ENCODE measurements at regions not wholly inside any gene's neighbourhood (a gene's known extent, or its start where the extent isn't known, plus 50 kb on each side); places are given as distances from the start of the nearest gene placed in this dataset.

DNA sequence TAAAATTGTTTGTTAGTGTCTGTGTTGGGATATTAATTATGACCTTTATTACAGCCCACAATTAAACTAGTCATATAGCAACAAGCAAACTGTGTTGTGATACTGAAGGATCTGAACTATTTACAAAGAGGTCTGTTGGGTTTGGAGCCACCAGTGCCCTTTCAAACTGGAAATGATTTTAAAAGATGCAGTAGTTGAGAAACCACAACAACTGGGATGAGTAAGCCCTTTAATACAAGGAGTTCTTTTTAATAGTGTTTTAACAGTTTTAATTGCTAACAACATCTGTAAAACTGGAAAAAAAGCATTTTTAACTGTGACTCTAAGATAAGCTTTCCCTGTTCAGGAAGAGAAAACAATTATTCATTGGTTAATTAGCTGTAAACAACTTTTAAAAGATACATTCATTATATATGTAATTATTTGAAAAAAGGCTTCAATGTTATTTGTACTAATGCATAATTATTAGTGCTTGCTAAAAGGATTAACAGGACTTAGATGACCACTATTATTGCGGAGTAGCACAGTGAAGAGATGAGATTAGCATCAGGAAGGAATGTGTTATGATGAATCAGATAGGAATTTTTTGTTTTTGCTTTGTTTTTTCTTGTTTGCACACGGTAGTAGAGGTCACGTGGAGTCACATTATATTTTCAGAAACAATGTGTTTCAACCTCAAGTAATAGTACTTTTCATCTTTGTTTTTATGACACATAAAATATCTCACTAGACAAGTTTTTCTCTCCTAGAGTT, 392.7 kb upstream of the FANCL start:
- CTCF ChIA-PET, result no interaction called here
- ATAC-seq (no peak), DNase-seq (no peak)
- Mint-ChIP-seq H3K36me3 (ENCODE audit: low read depth) (no peaks in the 10 kb centered on the region), H3K4me1 (ENCODE audit: low read depth) (no peaks in the 10 kb centered on the region), H3K27me3 (ENCODE audit: low read depth) (no peaks in the 10 kb centered on the region), H3K27ac (no peak overlapping the region), H3K4me3 (no peak overlapping the region), H3K9me3 (ENCODE audit: insufficient read depth) (no peaks in the 10 kb centered on the region)
- POLR2A ChIA-PET, result no interaction called here

DNA sequence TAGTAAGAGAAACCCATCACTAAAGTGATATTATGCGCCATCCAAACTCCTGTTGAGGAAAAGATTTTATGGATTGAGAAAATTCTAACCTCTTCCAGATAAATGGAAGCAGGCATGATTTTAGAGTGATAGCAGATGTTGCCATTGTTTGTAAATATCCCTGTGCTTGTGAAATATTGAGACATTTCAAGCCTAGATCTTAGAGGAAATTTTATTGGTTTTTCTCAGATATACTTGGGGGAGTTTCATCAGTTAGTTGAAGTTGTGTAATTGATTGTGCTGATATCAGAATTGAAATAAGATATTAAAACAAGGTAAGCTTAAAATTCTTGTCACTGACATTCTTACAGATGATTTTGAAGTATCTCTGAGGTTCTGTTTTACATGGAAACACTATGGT, 390.9 kb upstream of the FANCL start:
- Mint-ChIP-seq H3K4me3 (no peak overlapping the region), H3K9me3 (ENCODE audit: insufficient read depth) (no peaks in the 10 kb centered on the region), H3K4me1 (ENCODE audit: low read depth) (no peaks in the 10 kb centered on the region), H3K27me3 (ENCODE audit: low read depth) (no peaks in the 10 kb centered on the region), H3K27ac (no peak overlapping the region), H3K36me3 (ENCODE audit: low read depth) (no peaks in the 10 kb centered on the region)
- ChIA-PET CTCF (no interaction called here), POLR2A (no interaction called here)
- DNase-seq (no peak), ATAC-seq (no peak)

DNA sequence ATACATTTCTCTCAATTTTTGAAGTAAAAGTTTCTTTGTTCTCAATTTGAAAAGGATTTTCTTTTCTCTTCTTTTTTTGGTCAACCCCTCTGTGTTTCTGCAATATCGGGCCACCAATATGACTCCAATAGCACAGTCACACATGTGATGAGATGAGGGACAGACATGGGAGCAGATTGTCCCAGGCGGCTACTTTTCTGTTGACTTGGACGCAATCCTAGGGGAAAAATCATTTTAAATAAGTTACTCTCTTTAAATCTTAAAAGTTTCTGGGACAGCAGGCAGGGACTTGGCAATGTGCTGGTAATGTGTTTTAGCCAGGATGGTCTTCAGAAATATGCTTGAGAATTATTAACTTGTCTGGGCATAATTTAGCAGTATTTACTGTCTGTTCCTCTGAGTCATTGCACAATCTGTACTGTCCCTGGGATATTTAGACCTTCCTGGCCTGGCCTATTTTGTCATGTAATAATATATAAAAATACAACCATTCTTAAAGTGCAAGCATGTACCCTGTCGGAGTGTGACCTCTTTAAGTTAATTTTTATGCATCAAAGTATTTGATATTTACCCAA, 388.5 kb upstream of the FANCL start:
- ChIA-PET CTCF (no interaction called here), POLR2A (no interaction called here)
- DNase-seq, result no peak
- no peak overlapping the region for H3K4me3 Mint-ChIP-seq
- H3K4me1 Mint-ChIP-seq (ENCODE audit: low read depth), result no peaks in the 10 kb centered on the region
- no peak overlapping the region for H3K27ac Mint-ChIP-seq
- no peaks in the 10 kb centered on the region for H3K27me3 Mint-ChIP-seq (ENCODE audit: low read depth)
- H3K36me3 Mint-ChIP-seq (ENCODE audit: low read depth), result no peaks in the 10 kb centered on the region
- H3K9me3 Mint-ChIP-seq (ENCODE audit: insufficient read depth), result no peaks in the 10 kb centered on the region
- no peak for ATAC-seq

DNA sequence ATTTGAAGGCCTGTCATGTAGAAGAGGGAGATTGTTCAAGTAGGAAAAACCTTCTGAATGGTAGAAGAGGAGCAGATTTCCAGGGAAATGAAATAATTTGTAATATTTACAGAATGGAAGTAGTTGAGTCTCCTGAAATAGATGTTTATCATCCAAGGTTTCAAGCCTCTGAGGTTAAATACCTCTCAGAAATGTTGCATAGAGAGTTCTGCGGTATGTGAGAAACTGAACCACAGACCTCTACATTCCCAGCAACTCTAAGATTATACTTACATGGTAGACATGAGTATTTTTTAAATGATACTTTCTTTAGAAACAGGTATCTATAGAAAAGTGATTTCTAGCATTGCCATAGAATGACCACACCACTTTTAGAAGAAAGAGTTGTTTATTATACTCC, 379.8 kb upstream of the FANCL start:
- POLR2A ChIA-PET, result no interaction called here
- CTCF ChIA-PET, result no interaction called here
- Mint-ChIP-seq H3K36me3 (ENCODE audit: low read depth) (no peaks in the 10 kb centered on the region), H3K4me3 (no peak overlapping the region), H3K4me1 (ENCODE audit: low read depth) (no peaks in the 10 kb centered on the region), H3K27me3 (ENCODE audit: low read depth) (no peaks in the 10 kb centered on the region), H3K9me3 (ENCODE audit: insufficient read depth) (no peaks in the 10 kb centered on the region), H3K27ac (no peak overlapping the region)
- ATAC-seq (no peak), DNase-seq (no peak)

DNA sequence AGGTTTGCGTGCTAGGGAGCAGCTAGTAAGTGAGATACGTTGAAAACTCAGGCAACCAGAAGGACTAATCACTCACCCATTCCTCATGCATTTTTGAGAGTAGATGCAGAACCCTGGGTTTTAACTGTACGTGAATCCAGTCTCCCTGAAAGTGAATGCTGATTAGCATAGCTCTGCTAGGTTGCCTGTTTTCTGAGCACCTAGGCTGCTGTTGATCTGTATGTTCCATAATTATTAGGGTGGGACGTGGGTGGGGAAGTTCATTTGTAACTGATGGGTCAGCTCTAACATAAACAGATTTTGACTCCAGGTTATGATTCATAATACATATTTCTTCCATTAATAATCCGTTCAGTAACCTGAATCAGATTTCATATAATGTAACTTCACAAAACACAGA, 379.0 kb upstream of the FANCL start:
- ATAC-seq (no peak), DNase-seq (no peak)
- ChIA-PET CTCF (no interaction called here), POLR2A (no interaction called here)
- H3K27ac Mint-ChIP-seq, result no peak overlapping the region
- no peaks in the 10 kb centered on the region for H3K36me3 Mint-ChIP-seq (ENCODE audit: low read depth)
- no peaks in the 10 kb centered on the region for H3K4me1 Mint-ChIP-seq (ENCODE audit: low read depth)
- H3K9me3 Mint-ChIP-seq (ENCODE audit: insufficient read depth), result no peaks in the 10 kb centered on the region
- H3K27me3 Mint-ChIP-seq (ENCODE audit: low read depth), result no peaks in the 10 kb centered on the region
- no peak overlapping the region for H3K4me3 Mint-ChIP-seq

DNA sequence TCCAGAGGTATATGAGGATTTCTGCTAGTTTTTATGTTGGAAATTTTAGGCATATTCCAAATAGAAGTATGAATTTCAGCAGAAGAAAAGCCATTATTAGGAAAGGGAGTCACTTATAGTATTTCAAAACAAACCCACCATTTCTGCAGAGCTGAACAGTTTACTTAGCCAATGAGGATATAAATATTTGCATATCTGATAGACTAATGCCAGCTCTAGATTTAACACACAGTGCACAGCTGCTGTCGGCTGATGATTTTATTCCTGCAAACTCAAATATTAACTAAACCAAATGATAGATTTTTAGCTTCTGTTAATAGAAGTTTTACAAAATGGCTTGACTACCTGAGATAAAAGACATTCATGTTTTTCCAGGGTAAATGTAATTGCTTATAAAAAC, 375.8 kb upstream of the FANCL start:
- no peak for ATAC-seq
- DNase-seq, result no peak
- POLR2A ChIA-PET, result no interaction called here
- Mint-ChIP-seq H3K4me1 (ENCODE audit: low read depth) (no peaks in the 10 kb centered on the region), H3K27ac (no peak overlapping the region), H3K4me3 (no peak overlapping the region), H3K36me3 (ENCODE audit: low read depth) (no peaks in the 10 kb centered on the region), H3K27me3 (ENCODE audit: low read depth) (no peaks in the 10 kb centered on the region), H3K9me3 (ENCODE audit: insufficient read depth) (no peaks in the 10 kb centered on the region)
- CTCF ChIA-PET, result no interaction called here

DNA sequence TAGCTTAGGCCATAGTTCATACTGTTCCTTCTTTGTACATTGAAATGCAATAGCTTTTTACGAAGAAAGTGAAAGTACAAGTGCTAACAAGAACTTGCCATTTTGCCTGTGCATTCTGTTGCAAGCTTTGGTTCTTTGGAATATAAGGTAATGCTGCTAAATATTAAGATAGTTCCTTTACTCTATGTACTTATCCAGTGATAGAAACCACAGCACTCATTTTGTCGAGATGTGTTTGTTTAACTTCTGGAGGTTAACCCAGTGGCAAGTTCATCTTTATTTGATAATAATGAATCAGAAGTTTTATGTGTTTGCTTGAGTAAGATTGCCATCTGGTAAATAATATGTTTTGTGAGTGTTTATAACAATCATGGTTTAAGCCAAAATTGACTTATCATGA, 373.1 kb upstream of the FANCL start:
- H3K4me1 Mint-ChIP-seq (ENCODE audit: low read depth), result no peaks in the 10 kb centered on the region
- ATAC-seq (no peak), DNase-seq (no peak)
- no peak overlapping the region for H3K4me3 Mint-ChIP-seq
- no peak overlapping the region for H3K27ac Mint-ChIP-seq
- POLR2A ChIA-PET, result no interaction called here
- no peaks in the 10 kb centered on the region for H3K9me3 Mint-ChIP-seq (ENCODE audit: insufficient read depth)
- CTCF ChIA-PET, result no interaction called here
- no peaks in the 10 kb centered on the region for H3K36me3 Mint-ChIP-seq (ENCODE audit: low read depth)
- H3K27me3 Mint-ChIP-seq (ENCODE audit: low read depth), result no peaks in the 10 kb centered on the region

DNA sequence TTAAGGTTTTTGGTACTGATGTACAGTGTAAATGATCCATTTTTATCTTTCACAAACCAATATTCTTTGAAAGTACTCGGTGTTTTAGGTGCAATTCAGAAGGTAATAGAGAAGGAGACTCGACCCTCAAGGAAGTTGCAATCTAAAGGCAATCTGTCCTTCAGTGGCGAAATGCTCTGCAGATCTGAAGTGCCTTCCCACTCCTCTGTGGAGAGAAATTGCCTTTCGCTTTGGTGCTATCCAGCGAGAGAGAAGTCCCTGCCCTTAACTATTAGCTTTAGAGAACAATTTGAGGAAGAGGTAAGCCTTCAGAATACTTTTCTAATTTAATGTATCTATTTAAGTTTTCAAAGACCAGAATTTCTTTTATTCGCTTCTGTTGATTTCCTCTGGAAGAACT, 371.8 kb upstream of the FANCL start:
- CTCF ChIA-PET, result no interaction called here
- ATAC-seq (no peak), DNase-seq (no peak)
- no peaks in the 10 kb centered on the region for H3K9me3 Mint-ChIP-seq (ENCODE audit: insufficient read depth)
- H3K4me1 Mint-ChIP-seq (ENCODE audit: low read depth), result no peaks in the 10 kb centered on the region
- H3K36me3 Mint-ChIP-seq (ENCODE audit: low read depth), result no peaks in the 10 kb centered on the region
- H3K27me3 Mint-ChIP-seq (ENCODE audit: low read depth), result no peaks in the 10 kb centered on the region
- POLR2A ChIA-PET, result no interaction called here
- H3K27ac Mint-ChIP-seq, result no peak overlapping the region
- no peak overlapping the region for H3K4me3 Mint-ChIP-seq

DNA sequence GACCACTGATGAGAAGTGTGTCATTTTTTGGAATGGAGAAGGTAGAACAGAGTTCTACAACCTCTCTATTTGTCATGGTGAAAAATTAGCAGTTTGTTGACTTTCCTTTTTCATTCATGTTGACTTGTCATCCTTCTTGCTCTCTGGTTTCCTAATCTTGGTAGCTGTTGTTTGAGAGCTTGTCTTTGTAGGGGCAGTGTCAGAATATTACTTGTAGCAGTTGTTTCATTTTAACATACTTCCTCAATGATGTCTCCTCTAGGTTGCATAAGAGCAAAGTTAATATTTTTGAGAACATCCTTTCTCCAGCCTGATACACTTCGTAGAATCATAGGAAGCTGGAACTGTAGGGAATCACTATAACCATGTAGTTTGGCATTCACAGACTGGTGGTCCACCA, 368.2 kb upstream of the FANCL start:
- Mint-ChIP-seq H3K9me3 (ENCODE audit: insufficient read depth) (no peaks in the 10 kb centered on the region), H3K27me3 (ENCODE audit: low read depth) (peaks cover 2% of the 10 kb centered on the region), H3K4me3 (no peak overlapping the region), H3K36me3 (ENCODE audit: low read depth) (no peaks in the 10 kb centered on the region), H3K27ac (no peak overlapping the region), H3K4me1 (ENCODE audit: low read depth) (no peaks in the 10 kb centered on the region)
- DNase-seq, result no peak
- no peak for ATAC-seq
- ChIA-PET CTCF (no interaction called here), POLR2A (no interaction called here)

DNA sequence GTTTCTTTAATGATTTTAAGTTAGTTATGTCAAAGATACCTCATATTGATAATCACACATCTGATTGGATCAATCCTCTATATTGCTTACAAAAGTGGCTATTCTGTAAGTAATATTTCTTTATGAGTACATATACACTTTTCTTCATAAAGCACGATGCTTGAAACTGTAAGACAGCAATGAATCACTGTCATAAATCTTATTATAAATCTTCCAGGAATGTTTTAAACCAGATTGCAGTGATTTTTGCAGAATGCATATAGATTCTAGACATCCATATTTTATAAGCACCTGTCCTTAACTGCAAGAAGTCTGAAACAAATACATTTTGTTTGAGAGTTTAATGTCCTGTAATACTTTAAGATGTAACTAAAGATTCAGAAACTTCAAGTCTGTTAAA, 367.0 kb upstream of the FANCL start:
- ChIA-PET POLR2A (no interaction called here), CTCF (no interaction called here)
- H3K4me3 Mint-ChIP-seq, result no peak overlapping the region
- ATAC-seq (no peak), DNase-seq (no peak)
- no peaks in the 10 kb centered on the region for H3K4me1 Mint-ChIP-seq (ENCODE audit: low read depth)
- no peaks in the 10 kb centered on the region for H3K36me3 Mint-ChIP-seq (ENCODE audit: low read depth)
- H3K27me3 Mint-ChIP-seq (ENCODE audit: low read depth), result peaks cover 2% of the 10 kb centered on the region
- H3K27ac Mint-ChIP-seq, result no peak overlapping the region
- H3K9me3 Mint-ChIP-seq (ENCODE audit: insufficient read depth), result no peaks in the 10 kb centered on the region

DNA sequence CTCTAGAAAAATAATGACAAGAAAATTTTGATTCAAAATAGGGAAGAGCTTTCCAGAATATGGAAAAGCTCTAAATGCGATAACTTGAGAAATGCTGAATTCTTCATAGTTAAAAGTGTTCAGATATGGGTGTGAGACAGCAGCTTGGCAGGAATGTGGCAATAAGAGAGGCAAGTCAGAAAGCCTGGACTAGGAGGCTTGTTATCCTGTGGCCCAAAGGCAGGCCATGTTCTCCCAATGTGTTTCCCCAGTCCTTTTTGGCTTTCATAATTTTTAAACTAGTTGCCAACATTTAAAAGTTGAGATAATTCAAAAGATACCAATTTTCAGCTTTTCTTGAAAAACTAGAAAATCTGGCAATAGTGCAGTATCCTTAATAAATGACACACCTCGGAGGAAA, 366.3 kb upstream of the FANCL start:
- Mint-ChIP-seq H3K4me1 (ENCODE audit: low read depth) (no peaks in the 10 kb centered on the region), H3K36me3 (ENCODE audit: low read depth) (no peaks in the 10 kb centered on the region), H3K9me3 (ENCODE audit: insufficient read depth) (no peaks in the 10 kb centered on the region), H3K4me3 (no peak overlapping the region), H3K27me3 (ENCODE audit: low read depth) (peaks cover 2% of the 10 kb centered on the region), H3K27ac (no peak overlapping the region)
- ATAC-seq, result no peak
- no peak for DNase-seq
- ChIA-PET POLR2A (no interaction called here), CTCF (no interaction called here)

DNA sequence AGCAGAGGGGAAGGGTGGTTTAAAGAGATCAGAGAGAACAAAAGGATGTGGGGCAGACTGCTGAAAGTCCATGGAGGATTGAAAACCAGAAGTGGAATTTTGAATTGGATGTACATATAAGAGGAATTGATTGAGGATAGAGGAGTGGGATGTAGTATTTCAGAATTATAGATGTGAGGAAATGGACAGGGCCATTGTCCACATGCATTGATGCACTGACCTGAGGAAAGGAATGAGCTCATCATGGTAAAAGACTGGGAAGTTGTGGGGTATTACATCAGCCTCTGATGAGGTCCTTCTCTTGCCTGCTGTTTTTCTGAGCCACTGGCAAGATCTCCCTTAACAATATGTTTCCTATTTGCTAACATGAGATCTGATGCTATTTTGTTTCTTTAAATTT, 365.7 kb upstream of the FANCL start:
- ChIA-PET POLR2A (no interaction called here), CTCF (no interaction called here)
- DNase-seq (no peak), ATAC-seq (no peak)
- Mint-ChIP-seq H3K27ac (no peak overlapping the region), H3K36me3 (ENCODE audit: low read depth) (no peaks in the 10 kb centered on the region), H3K4me3 (no peak overlapping the region), H3K4me1 (ENCODE audit: low read depth) (no peaks in the 10 kb centered on the region), H3K27me3 (ENCODE audit: low read depth) (peaks cover 2% of the 10 kb centered on the region), H3K9me3 (ENCODE audit: insufficient read depth) (no peaks in the 10 kb centered on the region)

DNA sequence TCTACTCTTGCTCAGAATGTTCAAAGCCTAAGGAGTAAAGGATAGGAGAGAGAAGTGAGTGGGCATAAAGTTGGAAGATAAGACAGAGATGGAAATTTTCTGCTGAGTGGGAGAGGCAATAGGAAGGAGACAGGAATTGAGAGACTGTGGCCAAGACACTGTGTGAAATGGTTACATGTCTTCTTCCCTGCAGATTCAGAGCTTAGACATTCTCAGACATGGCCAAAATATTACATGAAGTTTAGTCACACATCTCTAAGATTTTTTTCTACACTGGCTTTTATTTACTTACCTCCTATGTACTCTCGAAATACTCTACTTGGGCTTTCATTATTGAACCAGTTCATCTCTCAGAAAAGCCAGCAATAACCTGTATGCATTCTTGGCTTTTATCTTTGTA, 363.0 kb upstream of the FANCL start:
- Mint-ChIP-seq H3K9me3 (ENCODE audit: insufficient read depth) (no peaks in the 10 kb centered on the region), H3K27ac (no peak overlapping the region), H3K36me3 (ENCODE audit: low read depth) (no peaks in the 10 kb centered on the region), H3K4me3 (no peak overlapping the region), H3K27me3 (ENCODE audit: low read depth) (peaks cover 2% of the 10 kb centered on the region), H3K4me1 (ENCODE audit: low read depth) (no peaks in the 10 kb centered on the region)
- ATAC-seq (no peak), DNase-seq (no peak)
- ChIA-PET POLR2A (no interaction called here), CTCF (no interaction called here)

All from activated CD8-positive, alpha-beta T cell treated with anti-CD3 and anti-CD28 coated beads, Interleukin-2, amount 10 ng/mL, durations not matched to agents 7 days and 5 days (primary cell).